A549 (cell line): ENCODE measurements at regions not wholly inside any gene's neighbourhood (a gene's known extent, or its start where the extent isn't known, plus 50 kb on each side); places are given as distances from the start of the nearest gene placed in this dataset.

ENCODE experiments used
- ATAC-seq, 2 experiments: fragments of 200-7000 bp in 1 of 2; fragments of >200 bp in 1 of 2; cut with Nextera tagmentation in 1 of 2; cut with Tn5 transposase in 1 of 2; 3 replicates each; pipeline versions ENCODE4 v1.8.0 to v1.9.1; 2018 to 2020; ENCODE audit warnings: mild to moderate bottlenecking in 1 of 2, moderate library complexity in 1 of 2
- CTCF ChIA-PET: fragments of 300-600 bp; sonication (Branson Sonifier 250); formaldehyde crosslinking; extraction: SDS; loops from one replicate; lab custom pipeline; 2021; ENCODE audit warnings: antibody characterized with exemption, inconsistent platforms; lab: Yijun Ruan, JAX
- POLR2A ChIA-PET: fragments of 350-600 bp; formaldehyde crosslinking; extraction: SDS; loops from one replicate; lab custom pipeline; 2021; ENCODE audit warnings: antibody characterized with exemption, inconsistent platforms; lab: Yijun Ruan, JAX
- DNase-seq, 2 experiments: peaks; one replicate each; pipeline versions ENCODE4 v3.0.0 to v3.0.0-alpha.2; 2011 to 2016; ENCODE audit warnings: low read depth in 1 of 2, low spot score in 1 of 2
- FAIRE-seq: peaks from 2 replicates; lab custom pipeline; 2011; peaks lifted over from hg19 to GRCh38; lab: Jason Lieb, UNC
- H3K27ac ChIP-seq, 2 experiments: fragments of >200 bp; sonication (Bioruptor Twin); formaldehyde crosslinking; 3 replicates each; pipeline ENCODE4 v1.5.1; 2016 to 2017
- H3K4me1 ChIP-seq: fragments of >200 bp; sonication (Bioruptor Twin); formaldehyde crosslinking; 3 replicates; pipeline ENCODE4 v1.6.1; 2016
- H3K4me2 ChIP-seq: fragments of >200 bp; sonication (Bioruptor Twin); formaldehyde crosslinking; 3 replicates; pipeline ENCODE4 v1.6.1; 2016
- H3K4me3 ChIP-seq: fragments of >200 bp; sonication (Bioruptor Twin); formaldehyde crosslinking; 3 replicates; pipeline ENCODE4 v1.5.1; 2016
- H3K9me3 ChIP-seq: fragments of >200 bp; sonication (Bioruptor Twin); formaldehyde crosslinking; 3 replicates; pipeline ENCODE4 v1.6.1; 2016
- BCL3 ChIP-seq: fragments of >200 bp; sonication (Bioruptor Twin); formaldehyde crosslinking; IDR thresholded peaks from 3 replicates; pipeline ENCODE4 v1.6.1; 2016
- CBX2 ChIP-seq: fragments of 200-600 bp; sonication (generic); IDR thresholded peaks from 2 replicates; pipeline ENCODE4 v1.6.1; 2016; ENCODE audit warnings: low read depth, mild to moderate bottlenecking, borderline replicate concordance
- CEBPB ChIP-seq, 2 experiments: fragments of >200 bp in 1 of 2; sonication (Bioruptor Twin) in 1 of 2; formaldehyde crosslinking in 1 of 2; IDR thresholded peaks; 2 replicates each; pipeline ENCODE4 v1.6.1; 2012 to 2016
- CHD4 ChIP-seq: fragments of 200-600 bp; sonication (generic); IDR thresholded peaks from 2 replicates; pipeline ENCODE4 v1.6.1; 2016; ENCODE audit warnings: antibody characterized with exemption, mild to moderate bottlenecking, borderline replicate concordance
- FOSB ChIP-seq: fragments of 250-450 bp; sonication (Bioruptor Pico); IDR thresholded peaks from 2 replicates; pipeline ENCODE4 v1.5.0; 2020; ENCODE audit warnings: mild to moderate bottlenecking, moderate library complexity
- HDAC2 ChIP-seq: fragments of 200-600 bp; sonication (generic); IDR thresholded peaks from 2 replicates; pipeline ENCODE4 v1.6.1; 2016
- HOXA7 ChIP-seq: fragments of 250-450 bp; sonication (Bioruptor Pico); IDR thresholded peaks from 2 replicates; pipeline ENCODE4 v1.5.0; 2020; ENCODE audit warnings: mild to moderate bottlenecking, moderate library complexity
- JUN ChIP-seq, 2 experiments: fragments of >200 bp; sonication (Bioruptor Twin); formaldehyde crosslinking; IDR thresholded peaks; 2 replicates in 1 of 2; 3 replicates in 1 of 2; pipeline ENCODE4 v1.6.1; 2016 to 2017
- JUNB ChIP-seq: fragments of >200 bp; sonication (Bioruptor Twin); formaldehyde crosslinking; IDR thresholded peaks from 2 replicates; pipeline ENCODE4 v1.6.1; 2016
- KDM1A ChIP-seq: fragments of 200-600 bp; sonication (generic); IDR thresholded peaks from 2 replicates; pipeline ENCODE4 v1.6.1; 2016; ENCODE audit warnings: low read depth, mild to moderate bottlenecking
- KDM5A ChIP-seq: fragments of 200-600 bp; sonication (generic); IDR thresholded peaks from 2 replicates; pipeline ENCODE4 v1.6.1; 2016; ENCODE audit warnings: antibody characterized with exemption, mild to moderate bottlenecking
- MAX ChIP-seq: IDR thresholded peaks from 2 replicates; pipeline ENCODE4 v1.6.1; 2012
- MAZ ChIP-seq: fragments of 150-350 bp; IDR thresholded peaks from 2 replicates; pipeline ENCODE4 v1.6.1; 2014; ENCODE audit warnings: antibody characterized with exemption, low read depth, low read length, borderline replicate concordance
- MYC ChIP-seq: IDR thresholded peaks from 2 replicates; pipeline ENCODE4 v1.6.1; 2012; ENCODE audit warnings: mild to moderate bottlenecking, inconsistent platforms, low read length, improper control_type of control experiment, borderline replicate concordance
- NFE2L2 ChIP-seq: fragments of 150-350 bp; conservative IDR thresholded peaks from 2 replicates; pipeline ENCODE4 v1.6.1; 2014; ENCODE audit warnings: low read length
- NR3C1 ChIP-seq: fragments of >200 bp; sonication (Bioruptor Twin); formaldehyde crosslinking; IDR thresholded peaks from 3 replicates; pipeline ENCODE4 v1.6.1; 2017
- POLR2AphosphoS2 ChIP-seq: conservative IDR thresholded peaks from 2 replicates; pipeline ENCODE4 v1.6.1; 2012; ENCODE audit warnings: low read length, improper control_type of control experiment, inconsistent platforms
- RAD21 ChIP-seq, 2 experiments: fragments of >200 bp in 1 of 2; sonication (Bioruptor Twin) in 1 of 2; formaldehyde crosslinking in 1 of 2; IDR thresholded peaks in 1 of 2; conservative IDR thresholded peaks in 1 of 2; 2 replicates in 1 of 2; 3 replicates in 1 of 2; pipeline ENCODE4 v1.6.1; 2012 to 2018; ENCODE audit warnings: inconsistent platforms in 1 of 2
- RARB ChIP-seq: fragments of 250-450 bp; sonication (Bioruptor Pico); IDR thresholded peaks from 2 replicates; pipeline ENCODE4 v1.8.0; 2021; ENCODE audit warnings: mild to moderate bottlenecking, moderate library complexity
- RCOR1 ChIP-seq: fragments of 150-350 bp; IDR thresholded peaks from 2 replicates; pipeline ENCODE4 v1.6.1; 2014; ENCODE audit warnings: antibody characterized with exemption, low read length, low read depth
- RNF2 ChIP-seq: fragments of 200-600 bp; sonication (generic); IDR thresholded peaks from 2 replicates; pipeline ENCODE4 v1.6.1; 2016; ENCODE audit warnings: low read depth, mild to moderate bottlenecking, antibody characterized with exemption, moderate library complexity, borderline replicate concordance
- SMC3 ChIP-seq: fragments of >200 bp; sonication (Bioruptor Twin); formaldehyde crosslinking; IDR thresholded peaks from 3 replicates; pipeline ENCODE4 v1.6.1; 2018; ENCODE audit warnings: inconsistent platforms
- SREBF2 ChIP-seq: fragments of 450-650 bp; IDR thresholded peaks from 2 replicates; pipeline ENCODE4 v1.6.1; 2014; ENCODE audit warnings: mild to moderate bottlenecking, moderate library complexity
- USF2 ChIP-seq: fragments of 450-650 bp; IDR thresholded peaks from 2 replicates; pipeline ENCODE4 v1.6.1; 2014; ENCODE audit warnings: antibody characterized with exemption
- WGBS: methylation state at CpG from one replicate; pipeline ENCODE4 v1.1.6; 2017; ENCODE audit errors: missing lambda C conversion rate; 5-methylcytosine and 5-hydroxymethylcytosine counted together

GRCh38 chr7:32217341-32218153 is 147.3 kb upstream of the PDE1C start (continued):
- TF ChIP-seq MAZ (no peak), HOXA7 (CRISPR knock-in tag) (no peak)

GRCh38 chr7:32216759-32217158 is 146.6 kb upstream of the PDE1C start:
- no peak for FAIRE-seq
- POLR2A ChIA-PET = interaction anchor here (0.5 kb wide), 1 partner anchor 1131 kb away, joined by 3 read pairs; no protein-coding TSS in a partner anchor

GRCh38 chr7:32215697-32216096 is 145.5 kb upstream of the PDE1C start:
- ChIA-PET CTCF (interaction anchor here (1.0 to 1.9 kb wide), 4 partner anchors 11 to 481 kb away, joined by 4 to 14 read pairs (median 4); no protein-coding TSS in a partner anchor), POLR2A (no interaction called here)
- H3K4me1 ChIP-seq = no peaks in the 10 kb centered on the region
- no peak overlapping the region for H3K4me3 ChIP-seq
- FAIRE-seq = no peak
- WGBS = 0% methylated on average over 1 of the region's 1 CpG
- H3K27ac ChIP-seq = no peak overlapping the region
- TF ChIP-seq NR3C1 (no peak), RNF2 (no peak), RAD21 (conservative IDR thresholded peaks at IDR 0.05 in 1 of 2, IDR thresholded peaks at IDR 0.05 in 1 of 2) (no peak), HDAC2 (no peak), NFE2L2 (no peak), SREBF2 (no peak), JUN (IDR thresholded peaks at IDR 0.05) (no peak)
- no peaks in the 10 kb centered on the region for H3K9me3 ChIP-seq
- no peak for ATAC-seq
- DNase-seq = no peak
- no peak overlapping the region for H3K4me2 ChIP-seq

More at GRCh38 chr7:32216759-32217158, 146.6 kb upstream of the PDE1C start:
- ATAC-seq = no peak
- no peak for DNase-seq
- H3K4me1 ChIP-seq = no peaks in the 10 kb centered on the region
- WGBS = 16% methylated on average over 4 of the region's 4 CpGs
- TF ChIP-seq MAX (no peak), POLR2AphosphoS2 (no peak), SREBF2 (no peak), CBX2 (no peak), USF2 (no peak), RCOR1 (no peak), CHD4 (no peak)
- TF ChIP-seq, all 56 proteins: peak for 0
- no peak overlapping the region for H3K4me2 ChIP-seq
- no peak overlapping the region for H3K27ac ChIP-seq
- CTCF ChIA-PET = interaction anchor here (0.8 to 1.9 kb wide), 4 partner anchors 12 to 473 kb away, joined by 3 to 14 read pairs (median 4); no protein-coding TSS in a partner anchor
- no peaks in the 10 kb centered on the region for H3K9me3 ChIP-seq
- no peak overlapping the region for H3K4me3 ChIP-seq

GRCh38 chr7:32214913-32215312 is 144.7 kb upstream of the PDE1C start:
- 45% methylated on average over 4 of the region's 4 CpGs for WGBS
- TF ChIP-seq FOSB = no peak
- no peak for TF ChIP-seq JUNB
- TF ChIP-seq SMC3 = no peak
- no peak for TF ChIP-seq CEBPB (IDR thresholded peaks at IDR 0.05)
- no peak for TF ChIP-seq RARB (CRISPR knock-in tag)
- no peak for TF ChIP-seq KDM1A
- no peak for TF ChIP-seq NR3C1
- TF ChIP-seq KDM5A = no peak
- no peak for TF ChIP-seq MYC
- no peak for TF ChIP-seq HDAC2
- TF ChIP-seq MAX = no peak
- TF ChIP-seq RCOR1 = no peak
- TF ChIP-seq BCL3 = no peak
- no peak for TF ChIP-seq CBX2

More at GRCh38 chr7:32214913-32215312, 144.7 kb upstream of the PDE1C start:
- Histone ChIP-seq H3K4me3 (no peak overlapping the region), H3K4me1 (no peaks in the 10 kb centered on the region), H3K27ac (no peak overlapping the region), H3K4me2 (no peak overlapping the region), H3K9me3 (no peaks in the 10 kb centered on the region)
- DNase-seq = no peak
- no peak for ATAC-seq
- POLR2A ChIA-PET = no interaction called here
- no peak for FAIRE-seq
- CTCF ChIA-PET = interaction anchor here (0.6 to 1.9 kb wide), 3 partner anchors 9 to 471 kb away, joined by 3 to 14 read pairs (median 4); no protein-coding TSS in a partner anchor
